Left renal pelvis (tissue), 4 donors: ENCODE measurements at regions not wholly inside any gene's neighbourhood (a gene's known extent, or its start where the extent isn't known, plus 50 kb on each side); places are given as distances from the start of the nearest gene placed in this dataset.

Source experiments
- DNase-seq, 4 donors: peaks; one replicate each; pipeline ENCODE4 v3.0.0-alpha.2; 2013; ENCODE audit warnings: low read depth in 4 of 4, low spot score in 3 of 4

- DNase-seq, result no peak
These were observed 56.4 kb upstream of the F13A1 start for GRCh38 chr6:6376845-6377244.

DNA sequence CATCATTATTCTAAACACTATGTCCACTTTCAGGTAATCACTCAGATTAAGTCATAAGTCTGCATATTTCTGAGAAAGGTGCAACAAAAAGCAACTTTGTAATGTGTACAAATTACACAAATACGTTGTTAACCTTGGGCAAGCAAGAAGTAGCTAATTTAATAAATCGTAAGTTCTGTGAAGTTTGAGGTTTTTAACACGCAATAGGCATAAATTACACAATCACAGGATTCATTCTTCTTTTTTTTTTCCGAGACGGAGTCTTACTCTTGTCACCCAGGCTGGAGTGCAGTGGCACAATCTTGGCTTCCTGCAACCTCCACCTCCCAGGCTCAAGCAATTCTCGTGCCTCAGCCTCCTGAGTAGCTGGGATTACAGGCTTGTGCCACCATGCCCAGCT lies 57.2 kb upstream of the F13A1 start:
- DNase-seq, result no peak

DNA sequence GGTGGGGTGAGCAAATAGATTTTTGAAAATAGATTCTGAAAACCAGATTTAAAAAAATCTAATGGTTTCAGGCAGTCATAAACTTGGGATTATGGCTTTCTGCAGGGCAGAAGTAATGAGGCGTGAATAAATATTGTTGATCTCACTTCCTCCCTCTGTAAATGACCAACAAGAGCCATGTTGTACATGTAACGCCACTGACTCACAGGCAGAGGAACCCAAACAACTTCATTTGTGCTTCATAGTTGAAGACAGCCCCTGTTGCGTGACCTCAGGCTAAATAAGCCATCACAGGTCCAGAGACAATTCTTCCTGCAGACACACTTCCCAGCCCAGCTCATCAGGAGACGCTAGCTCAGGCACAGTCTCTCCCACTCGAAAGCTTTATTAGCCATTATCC lies 59.1 kb upstream of the F13A1 start:
- DNase-seq, result no peak

DNA sequence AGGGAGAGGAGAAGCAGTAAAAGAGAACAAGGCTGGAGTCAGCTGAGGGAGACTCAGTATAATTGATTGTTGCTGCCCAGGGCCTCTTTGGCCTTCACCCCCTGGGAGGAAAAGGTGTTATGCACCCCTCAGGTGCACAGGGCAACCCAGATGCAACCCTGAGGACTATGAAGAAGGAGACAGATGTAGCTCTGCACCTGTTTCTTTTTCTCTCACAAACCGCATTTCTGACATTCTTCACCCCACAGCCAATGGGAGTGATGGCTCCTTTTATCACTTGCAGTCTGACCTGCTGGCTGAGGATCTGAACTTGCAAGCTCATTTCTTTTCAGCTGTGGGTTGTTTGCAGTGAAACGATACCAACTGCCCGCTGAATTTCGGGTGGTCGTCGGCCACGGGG lies 64.1 kb upstream of the F13A1 start:
- no peak for DNase-seq

DNA sequence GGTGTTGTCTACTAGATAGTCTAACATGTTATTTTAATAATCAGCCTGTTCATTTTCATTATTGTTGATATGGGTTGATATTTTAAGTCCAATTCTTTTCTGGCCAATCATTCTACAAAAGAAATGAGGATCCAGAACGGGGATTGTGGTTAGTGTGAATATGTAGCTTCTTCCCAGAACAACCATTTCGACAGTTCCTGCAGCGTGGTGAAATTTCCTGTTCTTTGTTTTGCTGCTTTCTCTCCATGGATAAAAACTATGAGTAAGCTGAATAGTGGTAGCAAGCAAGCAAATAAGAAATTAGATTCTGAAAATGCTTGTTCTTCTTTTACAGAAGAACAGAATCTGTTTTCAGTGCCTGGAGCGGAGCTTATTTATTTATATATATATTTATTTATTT lies 65.5 kb upstream of the F13A1 start:
- DNase-seq, result no peak

GRCh38 chr6:6390849-6391602 lies 70.6 kb upstream of the F13A1 start:
- DNase-seq, result no peak

- no peak for DNase-seq
These were observed 72.0 kb upstream of the F13A1 start for GRCh38 chr6:6392214-6393068.

- no peak for DNase-seq
These were observed 72.6 kb upstream of the F13A1 start for GRCh38 chr6:6393069-6393529.

DNA sequence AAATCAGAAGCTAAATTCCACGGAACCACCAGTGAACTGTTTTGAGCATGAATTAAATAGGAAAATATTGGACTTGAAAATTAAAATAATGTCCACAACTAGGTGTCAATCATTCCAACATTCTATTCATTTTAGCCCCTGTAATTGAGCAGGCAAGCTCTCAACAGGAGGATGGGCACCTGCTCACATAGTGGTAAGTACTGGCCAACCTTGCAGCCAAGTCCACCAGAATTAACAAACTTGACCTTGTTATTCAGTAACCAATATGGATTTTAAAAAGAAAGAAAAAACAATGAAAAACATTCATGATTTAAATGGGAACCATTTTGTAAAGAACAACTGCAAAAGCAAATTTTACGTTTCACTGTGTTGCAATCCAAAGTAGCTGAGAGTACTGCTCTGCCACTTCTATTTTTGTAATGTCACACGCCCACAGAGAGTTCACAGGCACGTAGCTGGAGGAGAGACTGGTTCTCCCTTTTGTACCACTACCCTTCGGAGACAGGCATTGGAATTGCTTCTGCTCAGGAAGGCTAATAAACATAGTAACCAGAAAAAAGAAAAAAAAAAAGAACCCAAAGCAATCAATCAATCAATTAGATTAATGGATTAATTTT lies 75.2 kb upstream of the F13A1 start:
- no peak for DNase-seq

DNA sequence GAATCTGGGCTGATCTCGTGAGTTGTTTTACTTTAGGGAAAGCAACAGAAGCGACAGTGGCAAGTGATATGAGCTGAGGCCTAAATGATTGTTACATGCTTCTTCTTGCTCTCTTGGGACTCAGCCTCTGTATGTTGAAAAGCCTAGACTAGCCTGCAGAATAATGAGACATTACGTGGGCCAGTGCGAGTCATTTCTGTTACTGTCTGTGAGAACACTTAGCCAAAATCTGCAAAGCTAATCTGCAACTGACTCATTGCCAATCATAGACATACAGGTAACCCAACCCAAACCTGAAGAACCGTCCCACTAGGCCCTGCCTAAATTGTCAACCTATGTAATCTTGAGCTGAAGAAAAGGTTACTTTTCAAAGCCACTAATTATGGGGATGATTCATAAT lies 77.4 kb upstream of the F13A1 start:
- no peak for DNase-seq

DNA sequence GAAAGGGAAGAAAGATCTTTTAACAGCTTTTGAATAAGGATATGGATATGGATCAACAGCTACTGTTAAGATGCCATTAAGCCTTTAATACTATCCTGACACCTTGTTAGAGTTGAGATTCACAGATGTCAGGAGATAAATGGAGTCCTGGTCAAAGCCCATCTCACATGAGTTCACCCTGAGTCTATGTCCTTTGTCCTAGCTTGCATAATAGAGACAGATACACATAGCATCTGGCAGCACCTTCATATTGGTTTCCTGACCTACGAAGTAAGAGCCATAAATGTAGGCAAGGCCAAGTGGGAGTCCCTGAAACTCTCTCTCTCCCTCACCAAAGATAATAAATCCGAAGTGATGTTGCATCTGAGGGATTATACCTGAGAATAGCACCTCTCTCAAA lies 79.1 kb upstream of the F13A1 start:
- DNase-seq, result no peak

- DNase-seq, result no peak
These were observed 80.9 kb upstream of the F13A1 start for GRCh38 chr6:6401401-6401800.

DNA sequence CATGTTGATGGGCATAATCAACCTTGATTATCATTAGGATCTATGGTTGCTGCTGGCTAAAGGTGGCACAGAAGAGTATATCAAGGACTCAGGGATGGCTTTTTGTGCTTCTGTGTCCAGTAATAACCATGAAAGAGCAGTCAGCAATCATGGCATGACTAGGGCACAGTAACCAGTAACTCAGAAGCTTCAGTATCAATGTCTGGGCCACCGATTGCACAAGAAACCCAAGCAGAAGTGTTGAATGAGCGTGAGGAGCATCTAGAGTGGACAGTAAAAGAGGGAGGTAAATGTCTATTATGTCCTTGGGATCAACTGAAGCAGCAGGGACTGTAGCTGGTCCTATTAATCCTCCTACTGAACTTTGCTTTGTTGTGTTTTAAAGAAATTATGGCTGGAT lies 81.5 kb upstream of the F13A1 start:
- DNase-seq, result no peak

- DNase-seq, result no peak
These were observed 82.1 kb upstream of the F13A1 start for GRCh38 chr6:6402591-6402990.

DNA sequence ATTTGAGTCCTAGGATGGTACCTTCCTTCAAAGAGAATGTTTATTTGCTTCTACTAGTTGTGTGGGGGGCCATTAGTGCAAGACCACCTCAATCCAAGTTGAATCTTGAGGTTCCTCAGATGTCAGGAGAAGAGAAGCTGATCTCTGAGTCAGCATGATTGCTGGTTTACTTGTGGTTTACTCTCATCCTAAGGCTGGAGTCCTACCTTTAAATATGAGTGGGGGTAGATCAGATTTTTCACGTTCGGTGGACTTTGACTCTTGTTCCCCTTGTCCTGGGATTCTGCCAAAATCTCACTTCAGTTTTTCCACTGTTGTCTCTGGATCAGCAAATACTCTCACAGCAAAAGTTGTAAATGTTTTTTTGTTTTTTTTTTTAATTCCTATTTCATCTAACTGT lies 84.6 kb upstream of the F13A1 start:
- DNase-seq, result no peak

GRCh38 chr6:6405997-6406714 lies 85.7 kb upstream of the F13A1 start:
- no peak for DNase-seq

GRCh38 chr6:6406715-6407070 lies 86.2 kb upstream of the F13A1 start:
- DNase-seq, result no peak

DNA sequence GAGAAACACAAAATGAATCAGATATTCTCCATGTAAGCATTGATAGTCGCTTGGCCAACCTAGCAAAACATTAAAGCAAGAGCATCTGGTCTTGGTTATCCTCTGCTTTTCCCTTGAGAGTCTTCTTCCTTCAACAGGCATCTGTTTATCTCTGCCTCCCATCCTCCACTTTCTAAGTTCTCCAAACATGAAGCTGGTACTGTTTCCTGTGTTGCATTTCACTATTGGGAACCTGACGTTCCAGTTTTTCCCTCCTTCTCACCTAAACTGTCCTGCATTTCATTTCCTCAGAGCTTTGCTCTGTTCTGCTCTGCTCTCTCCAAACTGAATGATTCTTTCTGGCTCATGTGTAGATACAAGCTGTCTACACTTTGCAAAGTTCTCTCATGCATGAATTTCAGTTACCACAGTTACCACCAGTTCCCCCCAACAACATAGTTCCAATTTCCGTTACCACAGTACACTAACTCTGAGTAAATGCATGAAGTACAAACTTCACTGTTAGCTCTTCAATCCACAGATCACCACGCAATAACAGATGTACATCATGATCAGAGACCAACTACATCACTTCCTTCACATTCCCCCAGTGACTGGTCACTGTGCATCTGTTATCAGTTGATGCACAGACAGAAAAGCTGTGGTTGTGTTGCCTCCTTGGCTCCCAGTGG lies 86.7 kb upstream of the F13A1 start:
- DNase-seq, result no peak

- DNase-seq, result no peak
These were observed 89.1 kb upstream of the F13A1 start for GRCh38 chr6:6409397-6410030.

DNA sequence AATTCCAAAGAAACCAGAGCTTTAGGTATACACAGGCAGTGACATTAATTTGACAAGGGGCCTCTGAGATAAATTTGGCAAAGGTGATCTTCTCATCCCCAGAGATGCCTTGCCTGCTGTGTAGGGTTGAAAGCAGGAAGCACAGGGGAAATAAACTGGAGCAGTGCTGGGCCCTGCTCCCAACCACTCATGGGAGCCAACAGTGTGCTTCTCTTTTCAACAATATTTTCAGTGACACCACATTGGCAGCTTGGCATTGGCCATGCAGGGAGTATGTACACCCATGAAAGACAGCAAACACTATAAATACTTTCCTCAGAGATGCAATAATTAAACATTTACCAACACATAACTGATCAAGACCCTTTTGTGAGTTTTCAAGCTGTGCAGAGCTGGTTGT lies 90.7 kb upstream of the F13A1 start:
- no peak for DNase-seq
